Endothelial cell of umbilical vein (primary cell): ENCODE measurements at regions not wholly inside any gene's neighbourhood (a gene's known extent, or its start where the extent isn't known, plus 50 kb on each side); places are given as distances from the start of the nearest gene placed in this dataset.
A peak's percentile ranks its signal among the peaks of the same experiment; 100 is the strongest.

ENCODE experiments used
- BruUV-seq: library from RNA; stranded (reverse); fragments of 400-500 nt; replicated peaks from 2 replicates; lab custom pipeline; 2021; lab: Mats Ljungman, UMichigan
- CTCF ChIA-PET: fragments of 300-600, 350-600 bp; sonication (Branson Sonifier 250); formaldehyde crosslinking; loops from one replicate; lab custom pipeline; 2021; ENCODE audit warnings: antibody characterized with exemption, inconsistent platforms; lab: Charles Lee
- POLR2A ChIA-PET: fragments of 300-600, 350-600 bp; sonication (Branson Sonifier 250); formaldehyde crosslinking; loops from one replicate; lab custom pipeline; 2021; ENCODE audit warnings: antibody characterized with exemption, inconsistent platforms; lab: Charles Lee
- DNase-seq: peaks from one replicate; pipeline ENCODE4 v3.0.0-alpha.2; 2011; ENCODE audit warnings: low read depth, low spot score
- FAIRE-seq: peaks from 2 replicates; lab custom pipeline; 2011; peaks lifted over from hg19 to GRCh38; lab: Jason Lieb, UNC
- H2AFZ ChIP-seq: 2 replicates; pipeline ENCODE4 v1.6.0; 2012; ENCODE audit warnings: low read depth, low read length, control low read depth, inconsistent platforms
- H3K27ac ChIP-seq: 2 replicates; pipeline ENCODE4 v1.5.1; 2011; ENCODE audit warnings: low read depth, mild to moderate bottlenecking, control low read depth, low read length, moderate library complexity; ENCODE audit not compliant: insufficient read depth
- H3K27me3 ChIP-seq, 2 experiments: 2 replicates each; pipeline versions ENCODE4 v1.6.0 to v1.6.1; 2011; ENCODE audit warnings: low read length in 2 of 2, mixed read lengths in 1 of 2; ENCODE audit not compliant: control insufficient read depth in 2 of 2, insufficient read depth in 2 of 2
- H3K36me3 ChIP-seq, 2 experiments: 2 replicates in 1 of 2; 3 replicates in 1 of 2; pipeline ENCODE4 v1.5.1; 2011; ENCODE audit warnings: low read length in 2 of 2, mild to moderate bottlenecking in 1 of 2, moderate library complexity in 1 of 2; ENCODE audit not compliant: control insufficient read depth in 2 of 2, insufficient read depth in 2 of 2; ENCODE audit errors: extremely low read depth in 1 of 2
- H3K4me1 ChIP-seq: 3 replicates; pipeline ENCODE4 v1.5.1; 2011; ENCODE audit warnings: mild to moderate bottlenecking, low read length; ENCODE audit not compliant: control insufficient read depth, insufficient read depth; ENCODE audit errors: extremely low read depth
- H3K4me2 ChIP-seq: 2 replicates; pipeline ENCODE4 v1.6.1; 2011; ENCODE audit warnings: low read length, control low read depth, mixed read lengths; ENCODE audit not compliant: insufficient read depth
- H3K4me3 ChIP-seq, 3 experiments: fragments of 200-600 bp in 1 of 3; sonication (generic), shearing (Covaris generic) in 1 of 3; replicated peaks in 1 of 3; 2 replicates each; pipeline ENCODE4 v1.5.1; 2011 to 2016; ENCODE audit warnings: control low read depth in 3 of 3, low read length in 3 of 3, mild to moderate bottlenecking in 2 of 3, inconsistent platforms in 1 of 3, low read depth in 1 of 3, moderate library complexity in 1 of 3; ENCODE audit not compliant: insufficient read depth in 1 of 3
- H3K79me2 ChIP-seq: 2 replicates; pipeline ENCODE4 v1.6.0; 2012; ENCODE audit warnings: low read length, inconsistent platforms; ENCODE audit not compliant: control insufficient read depth, insufficient read depth
- H3K9ac ChIP-seq: replicated peaks from 2 replicates; pipeline ENCODE3; 2011; ENCODE audit warnings: low read length, control low read depth; ENCODE audit not compliant: insufficient read depth; ENCODE audit errors: extremely low read depth
- H3K9me1 ChIP-seq: replicated peaks from 3 replicates; pipeline ENCODE4 v1.6.0; 2011; ENCODE audit warnings: mild to moderate bottlenecking, low read length; ENCODE audit not compliant: control insufficient read depth, insufficient read depth; ENCODE audit errors: extremely low read depth
- H3K9me3 ChIP-seq: replicated peaks from 2 replicates; pipeline ENCODE4 v1.5.1; 2012; ENCODE audit warnings: low read length, inconsistent platforms; ENCODE audit not compliant: control insufficient read depth, insufficient read depth
- H4K20me1 ChIP-seq: replicated peaks from 2 replicates; pipeline ENCODE3; 2011; ENCODE audit warnings: mild to moderate bottlenecking, low read length; ENCODE audit not compliant: control insufficient read depth, insufficient read depth; ENCODE audit errors: extremely low read depth
- CTCF ChIP-seq, 2 donors: IDR thresholded peaks; 1 replicate in 1 of 2; 2 replicates in 1 of 2; pipeline ENCODE4 v1.5.1; 2011; ENCODE audit warnings: low read length in 2 of 2, mild to moderate bottlenecking in 2 of 2, moderate library complexity in 2 of 2, control low read depth in 1 of 2, inconsistent platforms in 1 of 2, low read depth in 1 of 2; ENCODE audit not compliant: insufficient read depth in 1 of 2; ENCODE audit errors: extremely low read depth in 1 of 2
- EZH2 ChIP-seq: IDR thresholded peaks from 2 replicates; pipeline ENCODE4 v1.6.1; 2012; ENCODE audit warnings: borderline replicate concordance, low read depth, mild to moderate bottlenecking, moderate library complexity, low read length, inconsistent platforms; ENCODE audit not compliant: severe bottlenecking
- FOS ChIP-seq: IDR thresholded peaks from 2 replicates; pipeline ENCODE4 v1.6.1; 2011; ENCODE audit warnings: mild to moderate bottlenecking, low read length, moderate library complexity, borderline replicate concordance; ENCODE audit not compliant: insufficient read depth
- GATA2 ChIP-seq: IDR thresholded peaks from 2 replicates; pipeline ENCODE4 v1.7.0; 2011; ENCODE audit warnings: low read depth, mild to moderate bottlenecking, moderate library complexity, mixed read lengths, low read length; ENCODE audit not compliant: insufficient read length, insufficient read depth
- JUN ChIP-seq: IDR thresholded peaks from 2 replicates; pipeline ENCODE4 v1.6.1; 2011; ENCODE audit warnings: borderline replicate concordance, low read depth; ENCODE audit not compliant: insufficient read length, insufficient read depth
- MYC ChIP-seq: IDR thresholded peaks from one replicate; pipeline ENCODE4 v1.6.1; 2011; ENCODE audit warnings: mild to moderate bottlenecking, low read depth, low read length
- POLR2A ChIP-seq: IDR thresholded peaks from 2 replicates; pipeline ENCODE4 v1.6.1; 2012; ENCODE audit warnings: low read depth, mild to moderate bottlenecking, control low read depth, low read length
- POLR2AphosphoS5 ChIP-seq: IDR thresholded peaks from 2 replicates; pipeline ENCODE4 v1.6.1; 2012; ENCODE audit warnings: low read depth, mild to moderate bottlenecking, control low read depth, low read length, moderate library complexity; ENCODE audit not compliant: insufficient read depth
- dilution Hi-C: fragments of 300-500 bp; cut with MboI; formaldehyde crosslinking; loops from one replicate; pipeline ENCODE4 v1.15.0; 2019; ENCODE audit warnings: low sequenced_read_pairs; ENCODE audit not compliant: extremely low pct_ligation_motif_present
- intact Hi-C: fragments of 100-400 bp; cut with micrococcal nuclease; formaldehyde crosslinking; loops from one replicate; pipeline ENCODE4 v1.10.0; 2022
- TF ChIP-seq, protein P1 (sequence below): IDR thresholded peaks from 2 replicates; pipeline ENCODE4 v1.6.1; 2011; ENCODE audit not compliant: insufficient read depth, insufficient read length

- H3K27me3 ChIP-seq, result no peaks in the 10 kb centered on the region
- peak overlapping the region; percentile 62 for H2AFZ ChIP-seq
- DNase-seq, result peak; percentile 42
- H4K20me1 ChIP-seq, result no peaks in the 10 kb centered on the region
- H3K9me1 ChIP-seq, result no peaks in the 10 kb centered on the region
- FAIRE-seq, result no peak
- TF ChIP-seq, protein P1, sequence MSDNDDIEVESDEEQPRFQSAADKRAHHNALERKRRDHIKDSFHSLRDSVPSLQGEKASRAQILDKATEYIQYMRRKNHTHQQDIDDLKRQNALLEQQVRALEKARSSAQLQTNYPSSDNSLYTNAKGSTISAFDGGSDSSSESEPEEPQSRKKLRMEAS, result no peak
- peak; percentile 43 for TF ChIP-seq GATA2
- H3K9me3 ChIP-seq, result no peaks in the 10 kb centered on the region
- H3K79me2 ChIP-seq, result no peaks in the 10 kb centered on the region
- CTCF ChIA-PET, result interaction anchor here (1.2 kb wide), 1 partner anchor 11 kb away, joined by 3 read pairs; no protein-coding TSS in a partner anchor
- H3K36me3 ChIP-seq, result no peaks in the 10 kb centered on the region
- peaks cover 2% of the 10 kb centered on the region for H3K4me1 ChIP-seq
- POLR2A ChIA-PET, result no interaction called here
- no TSS peak for BruUV-seq
- dilution Hi-C loops (no loop called here), intact Hi-C loops (no loop called here)
- peak overlapping the region; percentile 12 for H3K4me2 ChIP-seq
- no peak overlapping the region for H3K27ac ChIP-seq
- H3K9ac ChIP-seq, result no peak overlapping the region
- no peak overlapping the region for H3K4me3 ChIP-seq
These were observed 216.5 kb upstream of the GRIA4 start for GRCh38 chr11:105393326-105393725.

DNA sequence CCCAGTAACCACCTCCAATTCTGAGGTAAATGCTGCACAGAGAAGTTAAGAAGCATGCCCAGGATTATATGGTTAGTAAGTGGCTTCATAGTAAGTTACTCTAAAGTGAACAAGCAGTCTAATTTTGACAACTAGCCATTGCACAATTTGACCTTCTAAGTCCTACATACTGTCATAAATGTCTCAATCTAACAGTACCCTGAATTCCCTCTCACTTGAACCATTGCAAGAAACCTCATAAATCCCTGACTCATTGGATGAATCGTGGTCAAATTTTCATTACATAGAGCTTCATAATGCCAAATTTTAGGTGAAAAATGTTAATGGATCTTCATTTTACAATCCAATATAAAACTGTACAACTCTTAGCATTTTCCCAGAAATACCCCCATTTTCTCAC lies 217.3 kb upstream of the GRIA4 start:
- Histone ChIP-seq H3K4me1 (peaks cover 2% of the 10 kb centered on the region), H3K9ac (no peak overlapping the region), H2AFZ (no peak overlapping the region), H3K27ac (no peak overlapping the region), H3K36me3 (no peaks in the 10 kb centered on the region), H3K27me3 (no peaks in the 10 kb centered on the region), H3K4me2 (no peak overlapping the region), H3K4me3 (no peak overlapping the region), H3K9me1 (no peaks in the 10 kb centered on the region), H4K20me1 (no peaks in the 10 kb centered on the region), H3K79me2 (no peaks in the 10 kb centered on the region), H3K9me3 (no peaks in the 10 kb centered on the region)
- no TSS peak for BruUV-seq
- intact Hi-C loops, result no loop called here
- TF ChIP-seq GATA2 (no peak), CTCF (IDR thresholded peaks at IDR 0.05; ENCODE audit: extremely low read depth in 1 of 2, insufficient read depth in 1 of 2, low read depth in 1 of 2, low read length in 2 of 2) (no peak), FOS (no peak), POLR2A (no peak), POLR2AphosphoS5 (no peak), JUN (no peak), EZH2 (no peak), MYC (no peak)
- TF ChIP-seq, protein P1, result no peak
- dilution Hi-C loops, result no loop called here
- ChIA-PET CTCF (no interaction called here), POLR2A (no interaction called here)
- DNase-seq (no peak), FAIRE-seq (no peak)
